Liver (tissue), 8 donors: ENCODE measurements at regions not wholly inside any gene's neighbourhood (a gene's known extent, or its start where the extent isn't known, plus 50 kb on each side); places are given as distances from the start of the nearest gene placed in this dataset.

ENCODE experiments used
- DNase-seq: peaks from one replicate; pipeline ENCODE4 v3.0.0-alpha.2; 2017; ENCODE audit warnings: low spot score
- H3K27ac ChIP-seq, 2 donors: one replicate each; pipeline ENCODE4 v1.7.0; 2013; ENCODE audit warnings: inconsistent platforms in 2 of 2, low read length in 2 of 2, control low read depth in 1 of 2, low read depth in 1 of 2, mild to moderate bottlenecking in 1 of 2
- H3K27me3 ChIP-seq, 4 donors: one replicate each; pipeline versions ENCODE4 v1.6.1 to v1.7.0; 2013; ENCODE audit warnings: low read length in 3 of 4, inconsistent platforms in 1 of 4, mild to moderate bottlenecking in 1 of 4, moderate library complexity in 1 of 4; ENCODE audit not compliant: control insufficient read depth in 4 of 4, insufficient read depth in 4 of 4
- H3K36me3 ChIP-seq, 4 donors: one replicate each; pipeline versions ENCODE4 v1.6.1 to v1.7.0; 2013; ENCODE audit warnings: low read length in 3 of 4, mild to moderate bottlenecking in 3 of 4, low read depth in 1 of 4, moderate library complexity in 1 of 4; ENCODE audit not compliant: control insufficient read depth in 4 of 4, insufficient read depth in 3 of 4
- H3K4me1 ChIP-seq, 4 donors: one replicate each; pipeline versions ENCODE4 v1.6.1 to v1.7.0; 2013; ENCODE audit warnings: low read length in 3 of 4, mild to moderate bottlenecking in 3 of 4, moderate library complexity in 1 of 4; ENCODE audit not compliant: control insufficient read depth in 4 of 4, insufficient read depth in 4 of 4
- H3K4me3 ChIP-seq, 3 donors: one replicate each; pipeline versions ENCODE4 v1.6.1 to v1.7.0; 2013; ENCODE audit warnings: low read length in 3 of 3, control low read depth in 1 of 3, low read depth in 1 of 3, mild to moderate bottlenecking in 1 of 3
- H3K9ac ChIP-seq, 2 donors: one replicate each; pipeline ENCODE4 v1.7.0; 2013; ENCODE audit warnings: low read length in 2 of 2, mild to moderate bottlenecking in 2 of 2, moderate library complexity in 2 of 2, control low read depth in 1 of 2, low read depth in 1 of 2
- H3K9me3 ChIP-seq, 4 donors: one replicate each; pipeline versions ENCODE4 v1.6.1 to v1.7.0; 2013; ENCODE audit warnings: low read length in 3 of 4; ENCODE audit not compliant: control insufficient read depth in 4 of 4
- ATF3 ChIP-seq: IDR thresholded peaks from 2 replicates; pipeline ENCODE4 v1.6.1; 2016; ENCODE audit warnings: antibody characterized with exemption
- CTCF ChIP-seq: fragments of 150-350 bp; IDR thresholded peaks from 2 replicates; pipeline ENCODE4 v1.5.1; 2017; ENCODE audit warnings: improper control_type of control experiment, low read depth, low read length; ENCODE audit not compliant: missing input control
- FOXA1 ChIP-seq: IDR thresholded peaks from 2 replicates; pipeline ENCODE4 v1.6.1; 2016; ENCODE audit warnings: antibody characterized with exemption
- FOXA2 ChIP-seq: IDR thresholded peaks from 2 replicates; pipeline ENCODE4 v1.6.1; 2016; ENCODE audit warnings: antibody characterized with exemption
- GABPA ChIP-seq, 2 donors: IDR thresholded peaks in 1 of 2; conservative IDR thresholded peaks in 1 of 2; 2 replicates each; pipeline ENCODE4 v1.6.1; 2016; ENCODE audit warnings: antibody characterized with exemption in 2 of 2, mild to moderate bottlenecking in 1 of 2, moderate library complexity in 1 of 2
- HNF4A ChIP-seq, 2 donors: conservative IDR thresholded peaks; 2 replicates each; pipeline ENCODE4 v1.6.1; 2016; ENCODE audit warnings: antibody characterized with exemption in 2 of 2, mild to moderate bottlenecking in 2 of 2
- HNF4G ChIP-seq: IDR thresholded peaks from 2 replicates; pipeline ENCODE4 v1.6.1; 2016; ENCODE audit warnings: antibody characterized with exemption
- JUND ChIP-seq, 2 donors: IDR thresholded peaks; 2 replicates each; pipeline ENCODE4 v1.6.1; 2016; ENCODE audit warnings: antibody characterized with exemption in 2 of 2
- RAD21 ChIP-seq, 2 donors: IDR thresholded peaks; 2 replicates each; pipeline ENCODE4 v1.6.1; 2016; ENCODE audit warnings: antibody characterized with exemption in 2 of 2, mild to moderate bottlenecking in 2 of 2
- REST ChIP-seq: IDR thresholded peaks from 2 replicates; pipeline ENCODE4 v1.6.1; 2016; ENCODE audit warnings: antibody characterized with exemption, mild to moderate bottlenecking
- RXRA ChIP-seq, 2 donors: IDR thresholded peaks; 2 replicates each; pipeline ENCODE4 v1.6.1; 2017 to 2018; ENCODE audit warnings: antibody characterized with exemption in 2 of 2, mild to moderate bottlenecking in 1 of 2
- SP1 ChIP-seq: IDR thresholded peaks from 2 replicates; pipeline ENCODE4 v1.6.1; 2018; ENCODE audit warnings: antibody characterized with exemption, mild to moderate bottlenecking
- TAF1 ChIP-seq: conservative IDR thresholded peaks from 2 replicates; pipeline ENCODE4 v1.6.1; 2016; ENCODE audit warnings: antibody characterized with exemption, mild to moderate bottlenecking
- ZBTB33 ChIP-seq: IDR thresholded peaks from 2 replicates; pipeline ENCODE4 v1.6.1; 2016; ENCODE audit warnings: antibody characterized with exemption
- WGBS: extraction: QIAGEN DNeasy Blood & Tissue Kit; methylation state at CpG from one replicate; pipeline ENCODE4 v1.1.7; 2013; 5-methylcytosine and 5-hydroxymethylcytosine counted together
- donor health status: healthy.
- donor health status: healthy.
- donor health status: healthy.
- donor health status: healthy.
- donor health status: healthy.

GRCh38 chr16:17988839-17989238 lies 347.7 kb downstream of the NPIPA8 start:
- Histone ChIP-seq H3K9ac (no peak overlapping the region), H3K36me3 (no peaks in the 10 kb centered on the region), H3K4me1 (peaks cover 0 to 7% (median 2%) of the 10 kb centered on the region in 4 donors), H3K27ac (no peak overlapping the region), H3K4me3 (no peak overlapping the region), H3K9me3 (no peaks in the 10 kb centered on the region), H3K27me3 (no peaks in the 10 kb centered on the region)
- no peak for DNase-seq
- TF ChIP-seq HNF4A (conservative IDR thresholded peaks at IDR 0.05) (no peak), FOXA1 (no peak), CTCF (no peak)
- 89% methylated on average over 3 of the region's 3 CpGs for WGBS

GRCh38 chr16:17986991-17987390 lies 349.5 kb downstream of the NPIPA8 start:
- Histone ChIP-seq H3K36me3 (no peaks in the 10 kb centered on the region), H3K4me3 (no peak overlapping the region), H3K4me1 (peaks cover 0 to 8% (median 2%) of the 10 kb centered on the region in 4 donors), H3K27ac (no peak overlapping the region), H3K9me3 (no peaks in the 10 kb centered on the region), H3K27me3 (no peaks in the 10 kb centered on the region), H3K9ac (no peak overlapping the region)
- DNase-seq = no peak
- TF ChIP-seq TAF1 (no peak), HNF4A (conservative IDR thresholded peaks at IDR 0.05) (no peak), ZBTB33 (no peak), ATF3 (no peak), REST (no peak), FOXA1 (no peak), GABPA (IDR thresholded peaks at IDR 0.05 in 1 of 2, conservative IDR thresholded peaks at IDR 0.05 in 1 of 2) (no peak), FOXA2 (no peak), RXRA (IDR thresholded peaks at IDR 0.05) (no peak), SP1 (no peak), HNF4G (no peak), JUND (IDR thresholded peaks at IDR 0.05) (no peak), RAD21 (IDR thresholded peaks at IDR 0.05) (no peak)
- 95% methylated on average over 5 of the region's 5 CpGs for WGBS
